LNCAP (cell line): ENCODE measurements at regions not wholly inside any gene's neighbourhood (a gene's known extent, or its start where the extent isn't known, plus 50 kb on each side); places are given as distances from the start of the nearest gene placed in this dataset.

Source experiments
- TF ChIP-seq, protein P1 (sequence below): fragments of 450-650 bp; IDR thresholded peaks from 2 replicates; pipeline ENCODE4 v1.5.1; 2017; ENCODE audit warnings: mild to moderate bottlenecking

- TF ChIP-seq, protein P1, sequence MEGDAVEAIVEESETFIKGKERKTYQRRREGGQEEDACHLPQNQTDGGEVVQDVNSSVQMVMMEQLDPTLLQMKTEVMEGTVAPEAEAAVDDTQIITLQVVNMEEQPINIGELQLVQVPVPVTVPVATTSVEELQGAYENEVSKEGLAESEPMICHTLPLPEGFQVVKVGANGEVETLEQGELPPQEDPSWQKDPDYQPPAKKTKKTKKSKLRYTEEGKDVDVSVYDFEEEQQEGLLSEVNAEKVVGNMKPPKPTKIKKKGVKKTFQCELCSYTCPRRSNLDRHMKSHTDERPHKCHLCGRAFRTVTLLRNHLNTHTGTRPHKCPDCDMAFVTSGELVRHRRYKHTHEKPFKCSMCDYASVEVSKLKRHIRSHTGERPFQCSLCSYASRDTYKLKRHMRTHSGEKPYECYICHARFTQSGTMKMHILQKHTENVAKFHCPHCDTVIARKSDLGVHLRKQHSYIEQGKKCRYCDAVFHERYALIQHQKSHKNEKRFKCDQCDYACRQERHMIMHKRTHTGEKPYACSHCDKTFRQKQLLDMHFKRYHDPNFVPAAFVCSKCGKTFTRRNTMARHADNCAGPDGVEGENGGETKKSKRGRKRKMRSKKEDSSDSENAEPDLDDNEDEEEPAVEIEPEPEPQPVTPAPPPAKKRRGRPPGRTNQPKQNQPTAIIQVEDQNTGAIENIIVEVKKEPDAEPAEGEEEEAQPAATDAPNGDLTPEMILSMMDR = no peak
Measured at GRCh38 chr3:182240474-182240873, 528.7 kb downstream of the SOX2 start.

DNA sequence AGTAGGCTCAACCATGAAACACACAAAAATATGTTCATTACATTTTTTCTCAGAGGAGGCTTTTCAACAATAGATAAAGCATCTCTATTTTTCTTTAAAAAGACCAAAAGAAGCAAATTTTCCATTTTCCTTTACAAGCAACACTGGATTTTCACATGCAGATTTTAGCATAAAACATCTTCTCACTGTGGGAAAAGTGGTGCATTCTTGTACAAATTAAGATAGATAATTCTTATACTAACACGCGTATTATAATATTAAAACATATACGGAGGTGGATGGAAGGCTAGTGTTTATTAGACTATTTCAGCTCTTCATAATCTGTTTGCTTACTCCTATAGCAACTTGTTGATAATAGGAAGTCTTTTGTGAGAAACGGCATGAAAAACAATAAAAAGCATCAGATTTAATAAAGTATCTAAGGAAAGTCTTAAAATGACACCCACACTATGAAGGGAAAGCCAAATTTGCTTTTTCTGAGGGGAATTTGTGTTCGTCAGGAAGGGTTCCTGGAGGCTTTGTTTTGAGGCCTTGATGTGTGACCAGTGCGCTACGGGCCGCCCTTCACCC lies 529.6 kb downstream of the SOX2 start:
- TF ChIP-seq, protein P1 = no peak

DNA sequence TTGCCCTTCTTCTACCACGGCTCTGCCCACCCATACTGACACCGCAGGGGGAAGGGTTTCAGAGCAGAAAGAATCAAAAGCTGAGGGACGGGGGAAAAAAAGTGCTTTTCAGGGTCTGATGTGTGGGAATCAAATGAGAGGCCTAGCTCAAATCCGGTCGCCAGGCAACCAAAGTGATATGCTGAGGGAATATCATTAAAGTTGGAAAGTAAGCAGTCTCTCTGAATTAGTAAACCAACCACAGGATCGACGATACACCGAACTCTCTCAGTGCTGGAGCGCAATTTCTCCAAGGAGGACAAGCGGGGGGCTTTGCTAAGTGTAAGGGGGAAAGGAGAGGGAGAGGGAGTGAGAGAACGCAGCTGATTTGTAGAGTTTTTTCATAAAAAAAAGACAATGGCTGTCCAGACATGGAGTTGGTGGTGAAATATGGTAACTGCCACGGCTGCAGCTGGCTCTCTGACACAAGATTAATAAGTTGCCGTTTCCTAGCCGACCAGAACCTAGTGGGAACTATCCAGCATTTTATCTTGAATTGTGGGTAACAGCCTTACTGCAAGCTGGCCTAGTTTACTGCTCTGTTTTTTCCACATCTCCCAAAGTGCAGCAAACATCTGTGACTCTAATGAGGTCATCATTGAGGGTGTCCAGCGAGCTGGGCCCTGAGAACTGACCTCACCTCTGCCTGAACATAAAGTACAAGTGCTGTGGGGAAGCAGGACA lies 530.2 kb downstream of the SOX2 start:
- TF ChIP-seq, protein P1 = no peak

DNA sequence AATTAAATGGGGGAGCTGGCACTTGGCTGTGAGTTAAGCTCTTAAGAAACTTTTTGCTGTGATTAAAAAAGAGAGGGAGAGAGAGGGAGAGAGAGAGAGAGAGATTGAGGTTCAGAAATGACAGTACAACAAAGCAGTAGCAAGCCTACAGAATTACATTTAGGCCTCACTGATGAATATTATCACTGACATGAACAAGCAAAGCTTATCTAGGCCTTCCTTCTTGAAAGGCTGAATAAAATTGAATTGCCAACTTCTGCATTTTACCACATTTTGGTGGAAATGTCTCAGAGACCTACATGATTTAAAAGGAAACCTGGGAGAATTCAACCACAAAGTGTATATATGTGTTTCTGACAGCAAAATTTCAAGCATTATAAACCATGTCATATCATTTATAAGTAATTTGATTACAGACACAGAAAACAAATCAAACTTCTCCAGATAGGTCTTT lies 530.8 kb downstream of the SOX2 start:
- TF ChIP-seq, protein P1 = no peak

DNA sequence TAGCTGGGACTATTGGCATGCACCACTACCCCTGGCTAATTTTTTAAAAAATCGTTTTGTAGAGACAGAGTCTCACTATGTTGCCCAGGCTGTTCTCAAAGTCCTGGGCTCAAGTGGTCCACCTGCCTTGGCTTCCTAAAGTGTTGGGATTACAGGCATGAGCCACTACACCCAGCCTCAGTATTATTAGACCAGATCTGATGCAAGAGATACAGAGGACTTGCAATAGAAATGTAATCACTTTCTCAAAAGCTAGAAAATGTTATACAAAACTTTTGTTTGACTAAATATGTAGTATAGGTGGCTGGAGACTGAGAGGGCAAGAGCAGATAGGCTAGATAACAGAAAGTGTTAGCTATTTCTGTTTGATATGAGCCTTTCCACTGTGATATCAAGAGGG lies 531.9 kb downstream of the SOX2 start:
- TF ChIP-seq, protein P1 = no peak

DNA sequence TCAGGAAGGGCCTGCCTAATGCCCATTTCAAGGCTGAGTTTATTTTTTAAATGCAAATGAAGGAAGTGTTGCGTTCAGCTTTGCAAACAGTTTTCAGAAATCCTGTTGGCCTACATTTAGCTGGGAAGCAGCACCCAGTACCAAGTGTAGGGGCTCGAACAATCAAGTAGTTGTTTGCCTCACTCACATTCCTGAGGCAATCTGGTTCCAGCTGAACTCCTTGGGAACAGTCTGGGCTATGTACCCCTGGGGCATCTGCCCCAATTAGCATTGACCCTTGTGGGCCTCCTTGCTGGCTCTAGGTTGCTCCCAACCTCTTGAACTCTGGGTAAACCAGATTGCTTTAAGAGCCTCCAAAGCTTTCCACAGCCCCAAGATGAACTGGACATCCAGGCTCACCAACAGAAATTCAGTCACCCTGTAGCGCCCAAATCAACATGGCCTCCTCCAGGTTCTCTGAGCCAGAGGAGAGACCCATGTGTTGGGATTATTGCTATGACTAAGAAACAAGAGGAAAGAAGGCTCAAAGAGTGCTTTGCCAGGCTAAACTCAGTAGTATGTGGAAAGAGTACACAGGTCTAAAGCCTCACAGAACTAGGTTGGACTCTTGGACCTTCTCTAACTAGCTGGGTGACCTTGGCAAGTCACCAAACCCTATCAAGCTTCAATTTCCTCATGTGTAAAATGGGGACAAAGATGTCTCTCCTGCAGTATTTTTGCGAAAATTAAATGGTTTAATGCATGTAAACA lies 532.7 kb downstream of the SOX2 start:
- TF ChIP-seq, protein P1 = no peak

DNA sequence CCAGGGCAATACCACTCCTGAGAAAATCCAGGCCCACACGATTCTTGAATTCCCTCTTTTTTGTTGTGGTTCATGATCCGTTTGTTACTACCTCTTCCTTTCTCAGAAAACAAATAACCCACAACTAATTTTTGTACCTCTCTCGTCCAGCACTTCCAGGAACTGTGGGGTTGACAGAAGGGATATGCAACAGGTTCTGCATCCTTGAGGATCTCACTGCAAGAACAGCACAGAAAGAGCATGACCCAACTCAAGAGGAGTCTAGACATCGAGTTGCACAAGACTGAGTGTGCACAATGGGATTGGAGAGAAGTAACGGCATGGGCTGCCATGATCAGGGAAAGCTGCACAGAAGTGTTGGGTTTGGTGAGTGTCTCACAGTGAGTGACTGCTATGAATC lies 533.3 kb downstream of the SOX2 start:
- TF ChIP-seq, protein P1 = no peak
